ENCODE measurements at regions not wholly inside any gene's neighbourhood (a gene's known extent, or its start where the extent isn't known, plus 50 kb on each side); places are given as distances from the start of the nearest gene placed in this dataset.

- Histone ChIP-seq H3K4me1 (ENCODE audit: control insufficient read depth, insufficient read depth, low read length) (no peaks in the 10 kb centered on the region), H3K9ac (ENCODE audit: low read length) (no peak overlapping the region), H3K27me3 (ENCODE audit: control insufficient read depth, insufficient read depth, low read length) (no peaks in the 10 kb centered on the region), H3K4me3 (ENCODE audit: low read length) (no peak overlapping the region), H3K27ac (ENCODE audit: low read depth, low read length) (no peak overlapping the region), H3K36me3 (ENCODE audit: control insufficient read depth, insufficient read depth, low read length) (no peaks in the 10 kb centered on the region)
Observed at GRCh38 chr5:135279328-135279727, 119.7 kb downstream of the MACROH2A1 start.

- no peak overlapping the region for H3K27ac ChIP-seq (ENCODE audit: low read depth, low read length)
- H3K9ac ChIP-seq (ENCODE audit: low read length): no peak overlapping the region
Observed at GRCh38 chr5:135276151-135276550, 122.9 kb downstream of the MACROH2A1 start.

GRCh38 chr5:135273212-135273611 is 125.8 kb downstream of the MACROH2A1 start:
- H3K9ac ChIP-seq (ENCODE audit: low read length): no peak overlapping the region
- H3K27me3 ChIP-seq (ENCODE audit: control insufficient read depth, insufficient read depth, low read length): no peaks in the 10 kb centered on the region
- H3K27ac ChIP-seq (ENCODE audit: low read depth, low read length): no peak overlapping the region
- no peaks in the 10 kb centered on the region for H3K36me3 ChIP-seq (ENCODE audit: control insufficient read depth, insufficient read depth, low read length)
- peaks cover 14% of the 10 kb centered on the region for H3K4me1 ChIP-seq (ENCODE audit: control insufficient read depth, insufficient read depth, low read length)
- H3K4me3 ChIP-seq (ENCODE audit: low read length): no peak overlapping the region

More at GRCh38 chr5:135276151-135276550, 122.9 kb downstream of the MACROH2A1 start:
- H3K4me1 ChIP-seq (ENCODE audit: control insufficient read depth, insufficient read depth, low read length): no peaks in the 10 kb centered on the region
- H3K36me3 ChIP-seq (ENCODE audit: control insufficient read depth, insufficient read depth, low read length): no peaks in the 10 kb centered on the region
- H3K4me3 ChIP-seq (ENCODE audit: low read length): no peak overlapping the region
- no peaks in the 10 kb centered on the region for H3K27me3 ChIP-seq (ENCODE audit: control insufficient read depth, insufficient read depth, low read length)

GRCh38 chr5:135272311-135272805 is 126.7 kb downstream of the MACROH2A1 start:
- H3K9ac ChIP-seq (ENCODE audit: low read length): no peak overlapping the region

GRCh38 chr5:135271533-135272310 is 127.3 kb downstream of the MACROH2A1 start:
- Histone ChIP-seq H3K27ac (ENCODE audit: low read depth, low read length) (no peak overlapping the region), H3K9ac (ENCODE audit: low read length) (no peak overlapping the region), H3K36me3 (ENCODE audit: control insufficient read depth, insufficient read depth, low read length) (no peaks in the 10 kb centered on the region), H3K4me3 (ENCODE audit: low read length) (no peak overlapping the region), H3K4me1 (ENCODE audit: control insufficient read depth, insufficient read depth, low read length) (peaks cover 14% of the 10 kb centered on the region), H3K27me3 (ENCODE audit: control insufficient read depth, insufficient read depth, low read length) (no peaks in the 10 kb centered on the region)

More at GRCh38 chr5:135272311-135272805, 126.7 kb downstream of the MACROH2A1 start:
- Histone ChIP-seq H3K4me1 (ENCODE audit: control insufficient read depth, insufficient read depth, low read length) (peaks cover 14% of the 10 kb centered on the region), H3K4me3 (ENCODE audit: low read length) (no peak overlapping the region), H3K36me3 (ENCODE audit: control insufficient read depth, insufficient read depth, low read length) (no peaks in the 10 kb centered on the region), H3K27ac (ENCODE audit: low read depth, low read length) (no peak overlapping the region), H3K27me3 (ENCODE audit: control insufficient read depth, insufficient read depth, low read length) (no peaks in the 10 kb centered on the region)

GRCh38 chr5:135269931-135270421 is 129.1 kb downstream of the MACROH2A1 start:
- H3K4me3 ChIP-seq (ENCODE audit: low read length): no peak overlapping the region

GRCh38 chr5:135269199-135269598 is 129.8 kb downstream of the MACROH2A1 start:
- Histone ChIP-seq H3K27ac (ENCODE audit: low read depth, low read length) (peak overlapping the region; percentile 76), H3K4me3 (ENCODE audit: low read length) (no peak overlapping the region), H3K4me1 (ENCODE audit: control insufficient read depth, insufficient read depth, low read length) (peaks cover 14% of the 10 kb centered on the region), H3K9ac (ENCODE audit: low read length) (no peak overlapping the region), H3K36me3 (ENCODE audit: control insufficient read depth, insufficient read depth, low read length) (no peaks in the 10 kb centered on the region), H3K27me3 (ENCODE audit: control insufficient read depth, insufficient read depth, low read length) (no peaks in the 10 kb centered on the region)

More at GRCh38 chr5:135269931-135270421, 129.1 kb downstream of the MACROH2A1 start:
- Histone ChIP-seq H3K9ac (ENCODE audit: low read length) (no peak overlapping the region), H3K4me1 (ENCODE audit: control insufficient read depth, insufficient read depth, low read length) (peaks cover 14% of the 10 kb centered on the region), H3K27ac (ENCODE audit: low read depth, low read length) (peak overlapping the region; percentile 76), H3K27me3 (ENCODE audit: control insufficient read depth, insufficient read depth, low read length) (no peaks in the 10 kb centered on the region), H3K36me3 (ENCODE audit: control insufficient read depth, insufficient read depth, low read length) (no peaks in the 10 kb centered on the region)

- Histone ChIP-seq H3K27me3 (ENCODE audit: control insufficient read depth, insufficient read depth, low read length) (no peaks in the 10 kb centered on the region), H3K27ac (ENCODE audit: low read depth, low read length) (no peak overlapping the region), H3K4me1 (ENCODE audit: control insufficient read depth, insufficient read depth, low read length) (peaks cover 14% of the 10 kb centered on the region), H3K36me3 (ENCODE audit: control insufficient read depth, insufficient read depth, low read length) (no peaks in the 10 kb centered on the region), H3K4me3 (ENCODE audit: low read length) (no peak overlapping the region), H3K9ac (ENCODE audit: low read length) (no peak overlapping the region)
Observed at GRCh38 chr5:135266975-135267374, 132.1 kb downstream of the MACROH2A1 start.

- H3K9ac ChIP-seq (ENCODE audit: low read length): no peak overlapping the region
- no peaks in the 10 kb centered on the region for H3K36me3 ChIP-seq (ENCODE audit: control insufficient read depth, insufficient read depth, low read length)
- peaks cover 14% of the 10 kb centered on the region for H3K4me1 ChIP-seq (ENCODE audit: control insufficient read depth, insufficient read depth, low read length)
- H3K27ac ChIP-seq (ENCODE audit: low read depth, low read length): no peak overlapping the region
- no peaks in the 10 kb centered on the region for H3K27me3 ChIP-seq (ENCODE audit: control insufficient read depth, insufficient read depth, low read length)
- H3K4me3 ChIP-seq (ENCODE audit: low read length): no peak overlapping the region
Observed at GRCh38 chr5:135266303-135266635, 132.8 kb downstream of the MACROH2A1 start.

- H3K4me1 ChIP-seq (ENCODE audit: control insufficient read depth, insufficient read depth, low read length): peaks cover 14% of the 10 kb centered on the region
- H3K4me3 ChIP-seq (ENCODE audit: low read length): no peak overlapping the region
- H3K27ac ChIP-seq (ENCODE audit: low read depth, low read length): no peak overlapping the region
- no peaks in the 10 kb centered on the region for H3K36me3 ChIP-seq (ENCODE audit: control insufficient read depth, insufficient read depth, low read length)
- no peak overlapping the region for H3K9ac ChIP-seq (ENCODE audit: low read length)
- no peaks in the 10 kb centered on the region for H3K27me3 ChIP-seq (ENCODE audit: control insufficient read depth, insufficient read depth, low read length)
Observed at GRCh38 chr5:135265497-135266302, 133.3 kb downstream of the MACROH2A1 start.

- Histone ChIP-seq H3K27ac (ENCODE audit: low read depth, low read length) (no peak overlapping the region), H3K4me1 (ENCODE audit: control insufficient read depth, insufficient read depth, low read length) (peaks cover 6% of the 10 kb centered on the region), H3K4me3 (ENCODE audit: low read length) (no peak overlapping the region), H3K36me3 (ENCODE audit: control insufficient read depth, insufficient read depth, low read length) (no peaks in the 10 kb centered on the region), H3K9ac (ENCODE audit: low read length) (no peak overlapping the region), H3K27me3 (ENCODE audit: control insufficient read depth, insufficient read depth, low read length) (no peaks in the 10 kb centered on the region)
Observed at GRCh38 chr5:135264451-135265440, 134.3 kb downstream of the MACROH2A1 start.
